ENCODE measurements at regions not wholly inside any gene's neighbourhood (a gene's known extent, or its start where the extent isn't known, plus 50 kb on each side); places are given as distances from the start of the nearest gene placed in this dataset.
A peak's percentile ranks its signal among the peaks of the same experiment; 100 is the strongest.

GRCh38 chr4:96646146-96646545 is 806.3 kb downstream of the PDHA2 start:
- Histone ChIP-seq H3K4me3 (ENCODE audit: low read depth, low read length) (no peak overlapping the region), H2AK5ac (ENCODE audit: low read length) (no peak overlapping the region), H3K4ac (ENCODE audit: low read depth, low read length) (no peak overlapping the region), H4K8ac (ENCODE audit: low read depth, low read length) (no peak overlapping the region), H4K12ac (ENCODE audit: low read depth, low read length) (no peak overlapping the region), H3K9me3 (ENCODE audit: insufficient read depth, low read depth, low read length) (no peaks in the 10 kb centered on the region), H2BK5ac (ENCODE audit: low read depth, low read length, poor library complexity) (no peak overlapping the region), H3K36me3 (ENCODE audit: control insufficient read depth in 1 of 2, insufficient read depth in 2 of 2, low read length in 2 of 2) (no peaks in the 10 kb centered on the region), H3K23ac (ENCODE audit: low read length) (no peak overlapping the region), H3K27ac (ENCODE audit: low read depth, low read length) (no peak overlapping the region), H2AFZ (ENCODE audit: insufficient read depth, low read length, poor library complexity) (no peak overlapping the region), H2BK120ac (ENCODE audit: insufficient read depth, low read length, poor library complexity) (no peak overlapping the region), H3K4me1 (ENCODE audit: control insufficient read depth in 1 of 2, insufficient read depth in 2 of 2, low read length in 2 of 2) (no peaks in the 10 kb centered on the region), H3K9ac (ENCODE audit: low read length) (no peak overlapping the region), H3K79me1 (ENCODE audit: low read length) (no peaks in the 10 kb centered on the region), H3K14ac (ENCODE audit: low read length) (no peak overlapping the region), H3K79me2 (ENCODE audit: control insufficient read depth, insufficient read depth, low read length, poor library complexity) (no peaks in the 10 kb centered on the region), H4K91ac (ENCODE audit: low read depth, low read length) (no peak overlapping the region), H3K18ac (ENCODE audit: low read length) (no peak overlapping the region), H3K27me3 (ENCODE audit: insufficient read depth, low read length) (no peaks in the 10 kb centered on the region), H3K4me2 (ENCODE audit: low read length) (no peak overlapping the region), H2BK12ac (ENCODE audit: low read length) (no peak overlapping the region)
- DNase-seq, result peak in 1 of 2 donors; percentile 29
- no CpG with 5 or more reads among the region's 1 CpG for WGBS (ENCODE audit: extremely low coverage, insufficient coverage, insufficient read length)

GRCh38 chr4:96649536-96649935 is 809.6 kb downstream of the PDHA2 start:
- Histone ChIP-seq H3K4me2 (ENCODE audit: low read length) (no peak overlapping the region), H3K4ac (ENCODE audit: low read depth, low read length) (no peak overlapping the region), H2AK5ac (ENCODE audit: low read length) (no peak overlapping the region), H4K8ac (ENCODE audit: low read depth, low read length) (no peak overlapping the region), H2BK120ac (ENCODE audit: insufficient read depth, low read length, poor library complexity) (no peak overlapping the region), H3K9ac (ENCODE audit: low read length) (no peak overlapping the region), H3K36me3 (ENCODE audit: control insufficient read depth in 1 of 2, insufficient read depth in 2 of 2, low read length in 2 of 2) (peaks cover 0 to 3% of the 10 kb centered on the region in 2 experiments), H3K9me3 (ENCODE audit: insufficient read depth, low read depth, low read length) (peaks cover 11% of the 10 kb centered on the region), H3K14ac (ENCODE audit: low read length) (no peak overlapping the region), H3K79me1 (ENCODE audit: low read length) (no peaks in the 10 kb centered on the region), H4K12ac (ENCODE audit: low read depth, low read length) (no peak overlapping the region), H2BK5ac (ENCODE audit: low read depth, low read length, poor library complexity) (no peak overlapping the region), H3K4me3 (ENCODE audit: low read depth, low read length) (no peak overlapping the region), H4K91ac (ENCODE audit: low read depth, low read length) (no peak overlapping the region), H2AFZ (ENCODE audit: insufficient read depth, low read length, poor library complexity) (no peak overlapping the region), H3K27ac (ENCODE audit: low read depth, low read length) (peak overlapping the region; percentile 36), H3K23ac (ENCODE audit: low read length) (no peak overlapping the region), H2BK12ac (ENCODE audit: low read length) (no peak overlapping the region), H3K4me1 (ENCODE audit: control insufficient read depth in 1 of 2, insufficient read depth in 2 of 2, low read length in 2 of 2) (no peaks in the 10 kb centered on the region), H3K27me3 (ENCODE audit: insufficient read depth, low read length) (no peaks in the 10 kb centered on the region), H3K79me2 (ENCODE audit: control insufficient read depth, insufficient read depth, low read length, poor library complexity) (no peaks in the 10 kb centered on the region), H3K18ac (ENCODE audit: low read length) (no peak overlapping the region)
- no CpG with 5 or more reads among the region's 1 CpG for whole genome bisulfite sequencing (ENCODE audit: extremely low coverage, insufficient coverage, insufficient read length)
- peak; percentile 50 to 72 for DNase-seq

- H3K79me1 ChIP-seq (ENCODE audit: low read length), result no peaks in the 10 kb centered on the region
- H2AK5ac ChIP-seq (ENCODE audit: low read length), result no peak overlapping the region
- H3K79me2 ChIP-seq (ENCODE audit: control insufficient read depth, insufficient read depth, low read length, poor library complexity), result no peaks in the 10 kb centered on the region
- no peaks in the 10 kb centered on the region for H3K27me3 ChIP-seq (ENCODE audit: insufficient read depth, low read length)
- no peak overlapping the region for H2BK12ac ChIP-seq (ENCODE audit: low read length)
- no peak overlapping the region for H3K4ac ChIP-seq (ENCODE audit: low read depth, low read length)
- no peak overlapping the region for H2BK120ac ChIP-seq (ENCODE audit: insufficient read depth, low read length, poor library complexity)
- no peak overlapping the region for H3K27ac ChIP-seq (ENCODE audit: low read depth, low read length)
- peaks cover 11% of the 10 kb centered on the region for H3K9me3 ChIP-seq (ENCODE audit: insufficient read depth, low read depth, low read length)
- WGBS (ENCODE audit: extremely low coverage, insufficient coverage, insufficient read length), result no CpG with 5 or more reads among the region's 1 CpG
- no peak overlapping the region for H3K4me2 ChIP-seq (ENCODE audit: low read length)
- no peak overlapping the region for H2BK5ac ChIP-seq (ENCODE audit: low read depth, low read length, poor library complexity)
- H3K9ac ChIP-seq (ENCODE audit: low read length), result no peak overlapping the region
- H4K91ac ChIP-seq (ENCODE audit: low read depth, low read length), result no peak overlapping the region
- no peak overlapping the region for H2AFZ ChIP-seq (ENCODE audit: insufficient read depth, low read length, poor library complexity)
- no peak overlapping the region for H3K4me3 ChIP-seq (ENCODE audit: low read depth, low read length)
- peaks cover 0 to 3% of the 10 kb centered on the region in 2 experiments for H3K36me3 ChIP-seq (ENCODE audit: control insufficient read depth in 1 of 2, insufficient read depth in 2 of 2, low read length in 2 of 2)
- no peak overlapping the region for H3K18ac ChIP-seq (ENCODE audit: low read length)
- no peak overlapping the region for H3K14ac ChIP-seq (ENCODE audit: low read length)
- H4K12ac ChIP-seq (ENCODE audit: low read depth, low read length), result no peak overlapping the region
- no peaks in the 10 kb centered on the region for H3K4me1 ChIP-seq (ENCODE audit: control insufficient read depth in 1 of 2, insufficient read depth in 2 of 2, low read length in 2 of 2)
- DNase-seq, result no peak
- H3K23ac ChIP-seq (ENCODE audit: low read length), result no peak overlapping the region
- no peak overlapping the region for H4K8ac ChIP-seq (ENCODE audit: low read depth, low read length)
Observed at GRCh38 chr4:96652158-96652557, 812.3 kb downstream of the PDHA2 start.

GRCh38 chr4:96652821-96653220 is 812.9 kb downstream of the PDHA2 start:
- no peak overlapping the region for H4K12ac ChIP-seq (ENCODE audit: low read depth, low read length)
- no peak overlapping the region for H3K18ac ChIP-seq (ENCODE audit: low read length)
- no peak overlapping the region for H3K4me3 ChIP-seq (ENCODE audit: low read depth, low read length)
- no peaks in the 10 kb centered on the region for H3K79me1 ChIP-seq (ENCODE audit: low read length)
- H4K8ac ChIP-seq (ENCODE audit: low read depth, low read length), result no peak overlapping the region
- no peak overlapping the region for H2BK5ac ChIP-seq (ENCODE audit: low read depth, low read length, poor library complexity)
- no peaks in the 10 kb centered on the region for H3K4me1 ChIP-seq (ENCODE audit: control insufficient read depth in 1 of 2, insufficient read depth in 2 of 2, low read length in 2 of 2)
- no peak overlapping the region for H3K4ac ChIP-seq (ENCODE audit: low read depth, low read length)
- H3K9ac ChIP-seq (ENCODE audit: low read length), result no peak overlapping the region
- peak overlapping the region; percentile 4 for H4K91ac ChIP-seq (ENCODE audit: low read depth, low read length)
- no peak overlapping the region for H3K27ac ChIP-seq (ENCODE audit: low read depth, low read length)
- no peak overlapping the region for H3K23ac ChIP-seq (ENCODE audit: low read length)
- no peaks in the 10 kb centered on the region for H3K27me3 ChIP-seq (ENCODE audit: insufficient read depth, low read length)
- no peaks in the 10 kb centered on the region for H3K79me2 ChIP-seq (ENCODE audit: control insufficient read depth, insufficient read depth, low read length, poor library complexity)
- peaks cover 0 to 3% of the 10 kb centered on the region in 2 experiments for H3K36me3 ChIP-seq (ENCODE audit: control insufficient read depth in 1 of 2, insufficient read depth in 2 of 2, low read length in 2 of 2)
- WGBS (ENCODE audit: extremely low coverage, insufficient coverage, insufficient read length), result no CpG with 5 or more reads among the region's 7 CpGs
- peaks cover 11% of the 10 kb centered on the region for H3K9me3 ChIP-seq (ENCODE audit: insufficient read depth, low read depth, low read length)
- no peak overlapping the region for H3K14ac ChIP-seq (ENCODE audit: low read length)
- no peak overlapping the region for H2AK5ac ChIP-seq (ENCODE audit: low read length)
- no peak overlapping the region for H3K4me2 ChIP-seq (ENCODE audit: low read length)
- H2BK12ac ChIP-seq (ENCODE audit: low read length), result peak overlapping the region; percentile 2
- H2BK120ac ChIP-seq (ENCODE audit: insufficient read depth, low read length, poor library complexity), result no peak overlapping the region
- DNase-seq, result no peak
- H2AFZ ChIP-seq (ENCODE audit: insufficient read depth, low read length, poor library complexity), result no peak overlapping the region

Measured in trophoblast cell (in vitro differentiated cells and primary cell).